Right lobe of liver (tissue), 6 donors: ENCODE measurements at regions not wholly inside any gene's neighbourhood (a gene's known extent, or its start where the extent isn't known, plus 50 kb on each side); places are given as distances from the start of the nearest gene placed in this dataset.

Experiments
- ATAC-seq, 4 donors: fragments of 200-7000 bp; cut with Tn5 transposase; one replicate each; pipeline ENCODE4 v1.9.1; 2020; ENCODE audit warnings: mild to moderate bottlenecking in 4 of 4, moderate library complexity in 4 of 4
- DNase-seq, 3 donors: peaks; one replicate each; pipeline ENCODE4 v3.0.0-alpha.2; 2020
- H3K27ac ChIP-seq, 3 donors: fragments of 200-600 bp; one replicate each; pipeline ENCODE4 v1.8.0; 2022
- H3K27me3 ChIP-seq, 2 donors: fragments of 200-600 bp; one replicate each; pipeline ENCODE4 v1.8.0; 2022
- H3K36me3 ChIP-seq, 4 donors: fragments of 200-600 bp; sonication (generic) in 1 of 4; one replicate each; pipeline versions ENCODE4 v1.5.1 to v1.8.0; 2017 to 2022; ENCODE audit warnings: control low read depth in 1 of 4
- H3K4me1 ChIP-seq, 4 donors: fragments of 200-600 bp; sonication (generic) in 1 of 4; one replicate each; pipeline versions ENCODE4 v1.5.1 to v1.8.0; 2017 to 2022; ENCODE audit warnings: control low read depth in 1 of 4
- H3K4me3 ChIP-seq, 3 donors: fragments of 200-600 bp; one replicate each; pipeline ENCODE4 v1.8.0; 2022
- H3K9me3 ChIP-seq, 4 donors: fragments of 200-600 bp; sonication (generic) in 1 of 4; one replicate each; pipeline versions ENCODE4 v1.5.1 to v1.8.0; 2017 to 2022; ENCODE audit warnings: control low read depth in 1 of 4
- POLR2A ChIP-seq: fragments of 450-650 bp; IDR thresholded peaks from one replicate; pipeline ENCODE4 v1.6.1; 2017; ENCODE audit warnings: antibody characterized with exemption, mild to moderate bottlenecking
- whole genome bisulfite sequencing: methylation state at CpG from one replicate; pipeline ENCODE4 v1.1.6; 2018; ENCODE audit warnings: low coverage, low lambda C conversion rate; ENCODE audit not compliant: insufficient coverage; ENCODE audit errors: missing lambda C conversion rate; 5-methylcytosine and 5-hydroxymethylcytosine counted together
- intact Hi-C, 2 donors: fragments of 100-400 bp; cut with DNase I; formaldehyde crosslinking; loops; one replicate each; pipeline versions ENCODE4 v1.11.2 to v1.14.1; 2022
- TF ChIP-seq, protein P1 (sequence below), 4 donors: fragments of 200-600 bp in 3 of 4; fragments of 450-650 bp in 1 of 4; IDR thresholded peaks; one replicate each; pipeline versions ENCODE4 v1.5.1 to v1.8.0; 2016 to 2022; ENCODE audit warnings: antibody characterized with exemption in 4 of 4, mild to moderate bottlenecking in 2 of 4
- donor health status: DM: no; HTN: yes; CAD: no.
- donor health status: DM: no; HTN: no; CAD: no.
- donor health status: DM: no; HTN: no; CAD: no.
- donor health status: DM: no; HTN: yes; CAD: no.
- donor health status: DM: no; HTN: yes; CAD: no.

DNA sequence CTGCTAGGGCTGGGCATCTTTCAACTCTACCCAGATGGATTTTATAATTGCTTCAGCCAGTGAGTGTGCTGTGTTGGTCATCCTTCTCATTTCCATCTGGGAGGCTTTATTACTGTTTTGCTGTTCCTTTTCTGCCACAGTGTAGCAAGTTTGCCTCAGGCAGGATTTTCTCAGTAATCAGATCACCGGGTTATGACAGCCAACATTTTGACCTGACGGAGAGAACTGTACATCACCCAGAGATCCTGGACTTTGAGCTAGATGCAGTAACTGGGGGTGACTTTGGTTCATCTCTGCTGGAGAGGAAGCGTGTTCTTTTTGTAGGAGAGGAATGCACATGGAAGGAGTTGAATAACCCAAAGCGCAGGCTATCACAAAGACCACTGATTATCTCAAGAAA is 111.8 kb upstream of the AGR3 start:
- Histone ChIP-seq H3K36me3 (no peaks in the 10 kb centered on the region), H3K4me1 (peaks cover 0 to 25% (median 6%) of the 10 kb centered on the region in 4 donors), H3K27ac (peak overlapping the region in 1 of 3 donors; percentile 30), H3K27me3 (no peaks in the 10 kb centered on the region), H3K9me3 (no peaks in the 10 kb centered on the region), H3K4me3 (no peak overlapping the region)
- DNase-seq (peak in 1 of 3 donors; percentile 46), ATAC-seq (peak; percentile 51 to 73 (median 65))
- TF ChIP-seq POLR2A: no peak
- TF ChIP-seq, protein P1, sequence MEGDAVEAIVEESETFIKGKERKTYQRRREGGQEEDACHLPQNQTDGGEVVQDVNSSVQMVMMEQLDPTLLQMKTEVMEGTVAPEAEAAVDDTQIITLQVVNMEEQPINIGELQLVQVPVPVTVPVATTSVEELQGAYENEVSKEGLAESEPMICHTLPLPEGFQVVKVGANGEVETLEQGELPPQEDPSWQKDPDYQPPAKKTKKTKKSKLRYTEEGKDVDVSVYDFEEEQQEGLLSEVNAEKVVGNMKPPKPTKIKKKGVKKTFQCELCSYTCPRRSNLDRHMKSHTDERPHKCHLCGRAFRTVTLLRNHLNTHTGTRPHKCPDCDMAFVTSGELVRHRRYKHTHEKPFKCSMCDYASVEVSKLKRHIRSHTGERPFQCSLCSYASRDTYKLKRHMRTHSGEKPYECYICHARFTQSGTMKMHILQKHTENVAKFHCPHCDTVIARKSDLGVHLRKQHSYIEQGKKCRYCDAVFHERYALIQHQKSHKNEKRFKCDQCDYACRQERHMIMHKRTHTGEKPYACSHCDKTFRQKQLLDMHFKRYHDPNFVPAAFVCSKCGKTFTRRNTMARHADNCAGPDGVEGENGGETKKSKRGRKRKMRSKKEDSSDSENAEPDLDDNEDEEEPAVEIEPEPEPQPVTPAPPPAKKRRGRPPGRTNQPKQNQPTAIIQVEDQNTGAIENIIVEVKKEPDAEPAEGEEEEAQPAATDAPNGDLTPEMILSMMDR (IDR thresholded peaks at IDR 0.05): no peak
- intact Hi-C loops: no loop called here
- 65% methylated on average over 3 of the region's 4 CpGs for WGBS

DNA sequence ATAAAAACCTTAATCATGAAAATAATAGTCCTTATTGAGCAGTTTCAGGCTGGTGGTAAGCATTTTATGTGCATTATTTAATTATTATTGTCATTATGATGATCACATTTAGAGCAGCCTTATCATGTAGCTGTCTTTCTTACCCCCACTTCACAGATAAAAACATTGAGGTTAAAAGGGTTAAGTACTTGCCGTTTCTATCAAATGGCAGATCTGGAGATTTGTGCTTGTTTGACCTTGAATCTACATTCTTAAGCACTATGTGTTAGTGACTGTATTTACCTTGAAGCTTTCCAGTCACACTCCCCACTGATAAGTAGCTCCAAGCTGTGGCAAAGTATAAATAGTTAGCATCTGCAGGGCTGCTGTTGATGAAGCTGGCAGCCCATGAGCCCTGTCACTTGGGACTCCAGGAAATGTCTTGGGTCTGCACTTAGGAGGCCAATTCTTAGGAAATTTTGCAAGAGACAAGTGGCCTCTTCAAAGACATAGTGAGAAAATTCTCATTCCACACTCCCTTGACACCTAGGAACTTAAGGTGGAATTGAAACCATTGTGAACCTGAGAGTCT is 116.8 kb upstream of the AGR3 start:
- DNase-seq: no peak
- no peaks in the 10 kb centered on the region for H3K9me3 ChIP-seq
- no peak overlapping the region for H3K27ac ChIP-seq
- 73% methylated on average over 1 of the region's 1 CpG for WGBS
- no peak for TF ChIP-seq POLR2A
- TF ChIP-seq, protein P1 (IDR thresholded peaks at IDR 0.05): no peak
- no peaks in the 10 kb centered on the region for H3K27me3 ChIP-seq
- no peaks in the 10 kb centered on the region for H3K36me3 ChIP-seq
- H3K4me3 ChIP-seq: no peak overlapping the region
- peaks cover 0 to 5% (median 0%) of the 10 kb centered on the region in 4 donors for H3K4me1 ChIP-seq
- intact Hi-C loops: no loop called here
- ATAC-seq: no peak

DNA sequence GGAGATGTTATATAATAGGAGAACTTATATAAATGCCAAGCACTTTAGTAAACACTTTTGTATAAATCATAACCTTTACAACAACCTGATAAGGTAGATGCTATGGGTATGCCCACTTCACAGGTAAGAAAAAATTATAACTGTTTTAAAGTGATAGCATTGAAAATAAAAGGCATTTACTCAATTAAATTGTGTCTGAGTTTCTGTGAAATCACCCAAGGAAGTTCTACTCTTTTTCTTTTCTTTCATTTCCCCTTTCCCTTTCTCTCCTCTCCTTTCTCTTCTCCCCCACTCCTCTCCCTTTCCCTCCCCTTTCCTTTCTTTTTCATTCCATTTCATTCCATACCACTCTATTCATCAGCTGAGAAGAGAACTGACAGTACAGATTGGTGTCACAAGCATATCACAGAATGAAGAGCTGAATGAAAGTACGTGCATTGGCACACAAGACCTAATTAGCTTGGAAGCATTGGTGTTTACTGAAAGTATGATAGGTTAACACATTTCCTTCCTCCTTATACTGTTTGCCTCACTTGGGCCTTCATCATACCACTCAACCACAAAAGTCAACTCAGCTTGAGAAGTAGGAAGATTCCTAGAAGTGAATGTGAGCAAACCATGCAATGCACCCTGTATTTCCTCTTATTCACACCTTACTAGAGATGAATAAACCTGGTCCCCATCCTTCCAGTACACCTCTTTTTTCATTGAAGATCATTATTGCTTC is 117.9 kb upstream of the AGR3 start:
- no peaks in the 10 kb centered on the region for H3K9me3 ChIP-seq
- no peaks in the 10 kb centered on the region for H3K36me3 ChIP-seq
- TF ChIP-seq, protein P1 (IDR thresholded peaks at IDR 0.05): no peak
- no peak overlapping the region for H3K4me3 ChIP-seq
- H3K4me1 ChIP-seq: no peaks in the 10 kb centered on the region
- intact Hi-C loops: no loop called here
- no peak overlapping the region for H3K27ac ChIP-seq
- WGBS: 75% methylated on average over 1 of the region's 1 CpG
- no peak for ATAC-seq
- H3K27me3 ChIP-seq: no peaks in the 10 kb centered on the region
- DNase-seq: no peak

DNA sequence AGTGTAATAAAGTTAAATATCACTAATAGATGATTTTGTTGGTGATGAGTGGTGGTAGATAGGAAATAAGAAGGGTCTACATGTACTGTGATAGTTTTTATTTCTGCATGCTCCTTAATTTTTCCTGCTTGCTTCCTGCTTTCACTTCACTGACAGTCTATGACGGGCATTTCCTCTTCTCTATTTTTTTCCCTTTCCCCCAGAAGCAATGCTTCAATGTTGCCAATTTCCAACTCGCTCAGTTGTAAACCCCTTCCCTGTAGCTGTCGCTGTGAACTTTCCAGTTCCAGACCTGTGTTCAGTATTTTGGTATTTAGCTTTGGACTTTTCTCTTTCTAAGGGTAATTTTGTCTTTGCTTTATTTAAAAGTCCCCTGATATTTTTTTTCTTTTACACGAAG is 123.5 kb upstream of the AGR3 start:
- intact Hi-C loops: no loop called here
- Histone ChIP-seq H3K9me3 (no peaks in the 10 kb centered on the region), H3K27me3 (no peaks in the 10 kb centered on the region), H3K36me3 (no peaks in the 10 kb centered on the region), H3K27ac (no peak overlapping the region), H3K4me1 (no peaks in the 10 kb centered on the region), H3K4me3 (no peak overlapping the region)
- DNase-seq: no peak
- TF ChIP-seq, protein P1 (IDR thresholded peaks at IDR 0.05): no peak
- TF ChIP-seq POLR2A: no peak
- ATAC-seq: peak in 3 of 4 donors; percentile 24 to 36 (median 32)
- WGBS: 63% methylated on average over 4 of the region's 4 CpGs
